BE2C (cell line): ENCODE measurements at regions not wholly inside any gene's neighbourhood (a gene's known extent, or its start where the extent isn't known, plus 50 kb on each side); places are given as distances from the start of the nearest gene placed in this dataset.

Experiments
- DNase-seq: peaks from one replicate; pipeline ENCODE4 v3.0.0-alpha.2; 2020
- H3K27me3 ChIP-seq: fragments of 250-450 bp; sonication (Bioruptor Pico); 2 replicates; pipeline ENCODE4 v1.5.1; 2020; ENCODE audit warnings: mild to moderate bottlenecking
- H3K36me3 ChIP-seq: fragments of 250-450 bp; sonication (Bioruptor Pico); 2 replicates; pipeline ENCODE4 v1.5.1; 2020; ENCODE audit warnings: mild to moderate bottlenecking
- H3K4me1 ChIP-seq: fragments of 250-450 bp; sonication (Bioruptor Pico); 2 replicates; pipeline ENCODE4 v1.5.1; 2020
- H3K4me3 ChIP-seq: 2 replicates; pipeline ENCODE4 v1.5.1; 2011; ENCODE audit warnings: low read depth, low read length
- H3K9me3 ChIP-seq: fragments of 250-450 bp; sonication (Bioruptor Pico); 2 replicates; pipeline ENCODE4 v1.5.1; 2020
- CTCF ChIP-seq: IDR thresholded peaks from 2 replicates; pipeline ENCODE4 v1.5.1; 2012; ENCODE audit warnings: mild to moderate bottlenecking, low read depth, low read length

DNA sequence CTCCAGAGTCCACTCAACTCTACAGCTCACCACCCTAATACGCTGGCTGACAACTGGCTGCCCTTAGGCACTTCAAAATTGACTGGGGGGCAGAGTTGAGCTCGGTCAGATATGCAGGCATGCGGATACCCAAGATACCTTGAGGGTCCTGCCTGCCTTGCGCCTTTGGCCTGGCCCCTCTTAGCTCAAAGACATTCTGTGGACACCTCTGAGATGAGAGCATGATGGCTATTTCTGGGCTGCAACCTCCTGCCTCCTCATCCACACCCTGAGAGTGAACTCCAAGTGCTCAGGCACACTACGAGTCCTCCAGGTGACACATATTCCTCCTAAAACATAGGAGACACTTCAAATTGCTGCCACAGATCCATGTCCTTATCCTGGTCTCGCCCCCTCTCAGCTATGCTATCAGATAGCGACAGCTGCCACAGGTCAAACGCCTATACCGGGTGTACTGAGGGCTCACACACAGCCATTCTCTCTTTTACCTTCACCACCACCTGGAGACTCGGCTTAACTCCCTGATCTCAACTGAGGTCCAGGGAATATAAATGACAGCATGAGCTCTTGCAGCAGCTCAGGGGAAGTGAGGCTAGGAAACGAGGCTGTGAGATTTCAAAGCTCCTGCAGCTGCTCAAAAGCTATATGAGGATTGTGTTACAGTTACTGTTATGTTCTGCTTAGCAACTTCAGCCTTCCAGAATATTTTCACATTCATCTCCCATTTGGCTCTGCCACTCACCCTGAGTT is 60.5 kb upstream of the TEX51 start:
- no peak for TF ChIP-seq CTCF

DNA sequence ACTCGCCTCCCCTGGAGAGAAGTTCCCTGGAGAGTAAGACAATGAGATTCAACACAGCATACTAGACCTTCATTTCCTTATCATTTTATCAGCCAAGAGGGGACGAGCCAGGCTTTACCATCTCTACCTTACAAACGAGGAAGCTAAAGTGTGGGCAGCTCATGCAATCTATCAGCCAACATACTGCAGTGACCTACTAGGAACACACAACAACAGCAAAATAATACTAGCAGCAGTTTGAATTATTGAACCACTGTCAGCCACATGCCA is 60.0 kb upstream of the TEX51 start:
- H3K4me3 ChIP-seq: no peak overlapping the region

More for the DNA sequence above, 60.5 kb upstream of the TEX51 start:
- Histone ChIP-seq H3K4me3 (no peak overlapping the region), H3K4me1 (no peaks in the 10 kb centered on the region), H3K36me3 (no peaks in the 10 kb centered on the region), H3K9me3 (no peaks in the 10 kb centered on the region), H3K27me3 (no peaks in the 10 kb centered on the region)
- no peak for DNase-seq

GRCh38 chr2:126839796-126840195 is 58.9 kb upstream of the TEX51 start:
- H3K27me3 ChIP-seq: no peaks in the 10 kb centered on the region
- no peak for DNase-seq
- H3K36me3 ChIP-seq: no peaks in the 10 kb centered on the region
- H3K4me1 ChIP-seq: no peaks in the 10 kb centered on the region
- no peaks in the 10 kb centered on the region for H3K9me3 ChIP-seq
- H3K4me3 ChIP-seq: no peak overlapping the region
- TF ChIP-seq CTCF: no peak

More for the DNA sequence above, 60.0 kb upstream of the TEX51 start:
- Histone ChIP-seq H3K4me1 (no peaks in the 10 kb centered on the region), H3K9me3 (no peaks in the 10 kb centered on the region), H3K36me3 (no peaks in the 10 kb centered on the region), H3K27me3 (no peaks in the 10 kb centered on the region)
- DNase-seq: no peak
- TF ChIP-seq CTCF: no peak

GRCh38 chr2:126843081-126843480 is 55.6 kb upstream of the TEX51 start:
- no peak for DNase-seq
- Histone ChIP-seq H3K4me1 (no peaks in the 10 kb centered on the region), H3K9me3 (no peaks in the 10 kb centered on the region), H3K36me3 (no peaks in the 10 kb centered on the region), H3K4me3 (no peak overlapping the region), H3K27me3 (no peaks in the 10 kb centered on the region)
- no peak for TF ChIP-seq CTCF

DNA sequence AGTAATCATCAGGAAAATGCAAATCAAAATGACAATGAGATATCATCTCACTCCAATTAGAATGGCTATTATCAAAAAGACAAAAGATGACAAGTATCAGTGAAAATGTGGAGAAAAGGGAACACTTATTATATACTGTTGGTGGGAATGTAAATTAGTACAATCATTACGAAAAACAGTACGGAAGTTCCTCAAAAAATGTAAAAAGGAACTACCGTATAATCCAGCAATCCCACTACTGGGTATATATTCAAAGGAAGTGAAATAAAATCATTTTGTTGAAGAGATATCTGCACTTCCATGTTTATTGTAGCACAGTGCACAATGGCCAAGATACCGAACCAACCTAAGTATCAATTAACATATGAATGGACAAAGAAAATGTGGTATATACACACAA is 52.4 kb upstream of the TEX51 start:
- no peaks in the 10 kb centered on the region for H3K36me3 ChIP-seq
- no peak overlapping the region for H3K4me3 ChIP-seq
- no peaks in the 10 kb centered on the region for H3K9me3 ChIP-seq
- no peaks in the 10 kb centered on the region for H3K27me3 ChIP-seq
- H3K4me1 ChIP-seq: no peaks in the 10 kb centered on the region
- TF ChIP-seq CTCF: no peak
- no peak for DNase-seq
